Activated CD8-positive, alpha-beta memory T cell treated with anti-CD3 and anti-CD28 coated beads, Interleukin-2, amount 10 ng/mL, durations not matched to agents 7 days and 5 days (primary cell): ENCODE measurements at regions not wholly inside any gene's neighbourhood (a gene's known extent, or its start where the extent isn't known, plus 50 kb on each side); places are given as distances from the start of the nearest gene placed in this dataset.
A peak's percentile ranks its signal among the peaks of the same experiment; 100 is the strongest.

Experiments
- ATAC-seq: fragments of 150-1000 bp; cut with Tn5 transposase; one replicate; pipeline ENCODE4 v1.10.0; 2021; ENCODE audit warnings: moderate library complexity
- CTCF ChIA-PET: fragments of 350-600 bp; sonication (Branson Sonifier 250); formaldehyde crosslinking; loops from one replicate; lab custom pipeline; 2021; ENCODE audit warnings: antibody characterized with exemption; lab: Charles Lee
- DNase-seq: peaks from one replicate; pipeline ENCODE4 v3.0.0-alpha.2; 2020
- H3K27ac Mint-ChIP-seq: one replicate; pipeline ENCODE4 v1.8.0; 2021; ENCODE audit warnings: mild to moderate bottlenecking, mixed read lengths
- H3K27me3 Mint-ChIP-seq: one replicate; pipeline ENCODE4 v1.8.0; 2021; ENCODE audit warnings: mixed read lengths
- H3K36me3 Mint-ChIP-seq: one replicate; pipeline ENCODE4 v1.8.0; 2021; ENCODE audit warnings: mild to moderate bottlenecking, mixed read lengths
- H3K4me1 Mint-ChIP-seq: one replicate; pipeline ENCODE4 v1.8.0; 2021; ENCODE audit warnings: mixed read lengths
- H3K4me3 Mint-ChIP-seq: one replicate; pipeline ENCODE4 v1.8.0; 2021; ENCODE audit warnings: mild to moderate bottlenecking, moderate library complexity, mixed read lengths
- H3K9me3 Mint-ChIP-seq: one replicate; pipeline ENCODE4 v1.8.0; 2022; ENCODE audit warnings: low read depth, mixed read lengths

GRCh38 chr1:90579212-90579802 is 137.8 kb downstream of the BARHL2 start:
- no peak for DNase-seq
- Mint-ChIP-seq H3K36me3 (no peaks in the 10 kb centered on the region), H3K9me3 (no peaks in the 10 kb centered on the region), H3K27ac (no peak overlapping the region), H3K4me1 (no peaks in the 10 kb centered on the region), H3K27me3 (peaks cover 3% of the 10 kb centered on the region), H3K4me3 (no peak overlapping the region)
- peak; percentile 27 for ATAC-seq
- CTCF ChIA-PET = interaction anchor here (1.0 to 1.5 kb wide), 6 partner anchors 11 to 586 kb away, joined by 3 to 9 read pairs (median 6); no protein-coding TSS in a partner anchor

- H3K9me3 Mint-ChIP-seq = no peaks in the 10 kb centered on the region
- no peaks in the 10 kb centered on the region for H3K4me1 Mint-ChIP-seq
- no peak overlapping the region for H3K4me3 Mint-ChIP-seq
- H3K36me3 Mint-ChIP-seq = no peaks in the 10 kb centered on the region
- DNase-seq = no peak
- ATAC-seq = no peak
- CTCF ChIA-PET = no interaction called here
- H3K27ac Mint-ChIP-seq = no peak overlapping the region
- H3K27me3 Mint-ChIP-seq = peaks cover 3% of the 10 kb centered on the region
Observed at GRCh38 chr1:90574692-90575370, 142.3 kb downstream of the BARHL2 start.

- H3K36me3 Mint-ChIP-seq = no peaks in the 10 kb centered on the region
- no peak overlapping the region for H3K27ac Mint-ChIP-seq
- H3K4me3 Mint-ChIP-seq = no peak overlapping the region
- H3K9me3 Mint-ChIP-seq = no peaks in the 10 kb centered on the region
- CTCF ChIA-PET = no interaction called here
- no peak for DNase-seq
- H3K27me3 Mint-ChIP-seq = peaks cover 3% of the 10 kb centered on the region
- no peaks in the 10 kb centered on the region for H3K4me1 Mint-ChIP-seq
- no peak for ATAC-seq
Observed at GRCh38 chr1:90573736-90574135, 143.4 kb downstream of the BARHL2 start.

- H3K4me1 Mint-ChIP-seq = no peaks in the 10 kb centered on the region
- H3K27ac Mint-ChIP-seq = no peak overlapping the region
- H3K36me3 Mint-ChIP-seq = no peaks in the 10 kb centered on the region
- H3K9me3 Mint-ChIP-seq = no peaks in the 10 kb centered on the region
- peaks cover 4% of the 10 kb centered on the region for H3K27me3 Mint-ChIP-seq
- CTCF ChIA-PET = no interaction called here
- DNase-seq = no peak
- no peak for ATAC-seq
- H3K4me3 Mint-ChIP-seq = no peak overlapping the region
Observed at GRCh38 chr1:90572446-90572845, 144.7 kb downstream of the BARHL2 start.

- no peaks in the 10 kb centered on the region for H3K36me3 Mint-ChIP-seq
- DNase-seq = no peak
- no peak for ATAC-seq
- H3K27ac Mint-ChIP-seq = no peak overlapping the region
- H3K27me3 Mint-ChIP-seq = peaks cover 8% of the 10 kb centered on the region
- H3K9me3 Mint-ChIP-seq = no peaks in the 10 kb centered on the region
- CTCF ChIA-PET = interaction anchor here (1.1 kb wide), 1 partner anchor 10 kb away, joined by 6 read pairs; no protein-coding TSS in a partner anchor
- no peak overlapping the region for H3K4me3 Mint-ChIP-seq
- H3K4me1 Mint-ChIP-seq = no peaks in the 10 kb centered on the region
Observed at GRCh38 chr1:90568436-90568835, 148.7 kb downstream of the BARHL2 start.

GRCh38 chr1:90564164-90564563 is 152.9 kb downstream of the BARHL2 start:
- no peak for ATAC-seq
- no peaks in the 10 kb centered on the region for H3K36me3 Mint-ChIP-seq

GRCh38 chr1:90562892-90563291 is 154.2 kb downstream of the BARHL2 start:
- CTCF ChIA-PET = no interaction called here
- no peaks in the 10 kb centered on the region for H3K9me3 Mint-ChIP-seq
- DNase-seq (no peak), ATAC-seq (no peak)
- H3K4me1 Mint-ChIP-seq = no peaks in the 10 kb centered on the region
- no peak overlapping the region for H3K4me3 Mint-ChIP-seq
- H3K36me3 Mint-ChIP-seq = no peaks in the 10 kb centered on the region
- peaks cover 3% of the 10 kb centered on the region for H3K27me3 Mint-ChIP-seq
- H3K27ac Mint-ChIP-seq = no peak overlapping the region

More at GRCh38 chr1:90564164-90564563, 152.9 kb downstream of the BARHL2 start:
- H3K27me3 Mint-ChIP-seq = peaks cover 7% of the 10 kb centered on the region
- CTCF ChIA-PET = interaction anchor here (2.1 kb wide), 1 partner anchor 15 kb away, joined by 7 read pairs; no protein-coding TSS in a partner anchor
- no peak for DNase-seq
- H3K27ac Mint-ChIP-seq = no peak overlapping the region
- H3K4me1 Mint-ChIP-seq = no peaks in the 10 kb centered on the region
- no peaks in the 10 kb centered on the region for H3K9me3 Mint-ChIP-seq
- no peak overlapping the region for H3K4me3 Mint-ChIP-seq

- CTCF ChIA-PET = no interaction called here
- no peak for ATAC-seq
- Mint-ChIP-seq H3K4me3 (no peak overlapping the region), H3K27me3 (peaks cover 3% of the 10 kb centered on the region), H3K27ac (no peak overlapping the region), H3K36me3 (no peaks in the 10 kb centered on the region), H3K9me3 (no peaks in the 10 kb centered on the region), H3K4me1 (no peaks in the 10 kb centered on the region)
- DNase-seq = no peak
Observed at GRCh38 chr1:90561911-90562310, 155.2 kb downstream of the BARHL2 start.

GRCh38 chr1:90561103-90561783 is 155.9 kb downstream of the BARHL2 start:
- Mint-ChIP-seq H3K36me3 (no peaks in the 10 kb centered on the region), H3K4me1 (no peaks in the 10 kb centered on the region), H3K27ac (no peak overlapping the region), H3K9me3 (no peaks in the 10 kb centered on the region), H3K4me3 (no peak overlapping the region), H3K27me3 (peaks cover 3% of the 10 kb centered on the region)
- DNase-seq (no peak), ATAC-seq (no peak)
- CTCF ChIA-PET = no interaction called here

GRCh38 chr1:90558754-90559378 is 158.2 kb downstream of the BARHL2 start:
- H3K4me3 Mint-ChIP-seq = no peak overlapping the region
- no peaks in the 10 kb centered on the region for H3K9me3 Mint-ChIP-seq
- no peaks in the 10 kb centered on the region for H3K4me1 Mint-ChIP-seq
- no peaks in the 10 kb centered on the region for H3K36me3 Mint-ChIP-seq
- H3K27ac Mint-ChIP-seq = no peak overlapping the region
- DNase-seq = no peak
- no peak for ATAC-seq
- H3K27me3 Mint-ChIP-seq = peaks cover 1% of the 10 kb centered on the region
- CTCF ChIA-PET = no interaction called here

GRCh38 chr1:90558126-90558525 is 159.0 kb downstream of the BARHL2 start:
- ATAC-seq = no peak

GRCh38 chr1:90557706-90558105 is 159.4 kb downstream of the BARHL2 start:
- no peak overlapping the region for H3K4me3 Mint-ChIP-seq
- H3K4me1 Mint-ChIP-seq = no peaks in the 10 kb centered on the region
- ATAC-seq = no peak
- DNase-seq = no peak
- H3K27ac Mint-ChIP-seq = no peak overlapping the region
- no peaks in the 10 kb centered on the region for H3K36me3 Mint-ChIP-seq
- no peaks in the 10 kb centered on the region for H3K27me3 Mint-ChIP-seq
- CTCF ChIA-PET = no interaction called here
- H3K9me3 Mint-ChIP-seq = no peaks in the 10 kb centered on the region

More at GRCh38 chr1:90558126-90558525, 159.0 kb downstream of the BARHL2 start:
- H3K27ac Mint-ChIP-seq = no peak overlapping the region
- CTCF ChIA-PET = no interaction called here
- H3K4me3 Mint-ChIP-seq = no peak overlapping the region
- no peak for DNase-seq
- H3K36me3 Mint-ChIP-seq = no peaks in the 10 kb centered on the region
- no peaks in the 10 kb centered on the region for H3K9me3 Mint-ChIP-seq
- H3K4me1 Mint-ChIP-seq = no peaks in the 10 kb centered on the region
- no peaks in the 10 kb centered on the region for H3K27me3 Mint-ChIP-seq

GRCh38 chr1:90550626-90551406 is 166.3 kb downstream of the BARHL2 start:
- ATAC-seq (no peak), DNase-seq (no peak)
- no peaks in the 10 kb centered on the region for H3K4me1 Mint-ChIP-seq
- no peak overlapping the region for H3K27ac Mint-ChIP-seq
- H3K4me3 Mint-ChIP-seq = no peak overlapping the region
- H3K27me3 Mint-ChIP-seq = peaks cover 2% of the 10 kb centered on the region
- CTCF ChIA-PET = no interaction called here
- no peaks in the 10 kb centered on the region for H3K36me3 Mint-ChIP-seq
- H3K9me3 Mint-ChIP-seq = no peaks in the 10 kb centered on the region
